Activated CD4-positive, alpha-beta T cell treated with anti-CD3 and anti-CD28 coated beads, Interleukin-10, Interleukin-2, amounts not matched to agents 100 ng/mL and 50 ng/mL, durations not matched to agents 16 hours and 8 hours (primary cell): ENCODE measurements at regions not wholly inside any gene's neighbourhood (a gene's known extent, or its start where the extent isn't known, plus 50 kb on each side); places are given as distances from the start of the nearest gene placed in this dataset.
A peak's percentile ranks its signal among the peaks of the same experiment; 100 is the strongest.

Experiments
- DNase-seq: peaks from one replicate; pipeline ENCODE4 v3.0.0-alpha.2; 2020

- no peak for DNase-seq
Measured at GRCh38 chr4:41859087-41859486, 76.1 kb upstream of the TMEM33 start.

- DNase-seq = no peak
Measured at GRCh38 chr4:41857226-41857641, 78.0 kb upstream of the TMEM33 start.

- DNase-seq = no peak
Measured at GRCh38 chr4:41856797-41857196, 78.4 kb upstream of the TMEM33 start.

- DNase-seq = no peak
Measured at GRCh38 chr4:41853973-41854372, 81.3 kb upstream of the TMEM33 start.

- DNase-seq = no peak
Measured at GRCh38 chr4:41852229-41852628, 83.0 kb upstream of the TMEM33 start.

GRCh38 chr4:41851621-41852020 is 83.6 kb upstream of the TMEM33 start:
- DNase-seq = no peak

GRCh38 chr4:41844327-41844726 is 90.9 kb upstream of the TMEM33 start:
- no peak for DNase-seq

- DNase-seq = peak; percentile 81
Measured at GRCh38 chr4:41839916-41840854, 91.7 kb upstream of the PHOX2B start.

- no peak for DNase-seq
Measured at GRCh38 chr4:41838590-41838989, 90.1 kb upstream of the PHOX2B start.

GRCh38 chr4:41835321-41835995 is 86.9 kb upstream of the PHOX2B start:
- DNase-seq = no peak

GRCh38 chr4:41832961-41833360 is 84.4 kb upstream of the PHOX2B start:
- DNase-seq = no peak

- no peak for DNase-seq
Measured at GRCh38 chr4:41822325-41822724, 73.8 kb upstream of the PHOX2B start.

GRCh38 chr4:41820473-41820872 is 71.9 kb upstream of the PHOX2B start:
- DNase-seq = no peak

- no peak for DNase-seq
Measured at GRCh38 chr4:41819621-41820020, 71.1 kb upstream of the PHOX2B start.

- DNase-seq = no peak
Measured at GRCh38 chr4:41815473-41815872, 66.9 kb upstream of the PHOX2B start.

- DNase-seq = no peak
Measured at GRCh38 chr4:41814565-41814964, 66.0 kb upstream of the PHOX2B start.

GRCh38 chr4:41806807-41807206 is 58.3 kb upstream of the PHOX2B start:
- no peak for DNase-seq

- no peak for DNase-seq
Measured at GRCh38 chr4:41802590-41802989, 54.1 kb upstream of the PHOX2B start.

- no peak for DNase-seq
Measured at GRCh38 chr4:41799126-41799525, 50.6 kb upstream of the PHOX2B start.
